GM23338 (cell line): ENCODE measurements at regions not wholly inside any gene's neighbourhood (a gene's known extent, or its start where the extent isn't known, plus 50 kb on each side); places are given as distances from the start of the nearest gene placed in this dataset.

Source experiments
- ATAC-seq: fragments of 200-7000 bp; cut with Tn5 transposase; 3 replicates; pipeline ENCODE4 v1.9.1; 2020
- DNase-seq: peaks from one replicate; pipeline ENCODE4 v3.0.0-alpha.2; 2015; ENCODE audit warnings: low spot score
- H2AFZ ChIP-seq: fragments of 200-600 bp; sonication (generic); 2 replicates; pipeline ENCODE4 v1.8.0; 2016; ENCODE audit warnings: antibody characterized with exemption, mild to moderate bottlenecking, moderate library complexity
- H3F3A ChIP-seq: fragments of 200-600 bp; sonication (generic); replicated peaks from 2 replicates; pipeline ENCODE4 v1.8.0; 2017; ENCODE audit warnings: antibody characterized with exemption, mixed run types, low read depth
- H3K27ac ChIP-seq: fragments of 200-600 bp; sonication (generic); 2 replicates; pipeline ENCODE4 v1.6.1; 2016; ENCODE audit warnings: low read depth
- H3K27me3 ChIP-seq: fragments of 200-600 bp; sonication (generic); 2 replicates; pipeline ENCODE4 v1.8.0; 2016; ENCODE audit warnings: mild to moderate bottlenecking, mixed run types, moderate library complexity; ENCODE audit not compliant: insufficient read depth
- H3K36me3 ChIP-seq: fragments of 200-600 bp; sonication (generic); 2 replicates; pipeline ENCODE4 v1.8.0; 2016; ENCODE audit warnings: mild to moderate bottlenecking; ENCODE audit not compliant: insufficient read depth
- H3K4me1 ChIP-seq: fragments of 200-600 bp; sonication (generic); 2 replicates; pipeline ENCODE4 v1.8.0; 2016; ENCODE audit warnings: mild to moderate bottlenecking, moderate library complexity; ENCODE audit not compliant: insufficient read depth
- H3K4me2 ChIP-seq: fragments of 200-600 bp; sonication (generic); 2 replicates; pipeline ENCODE4 v1.7.1; 2017; ENCODE audit warnings: mixed run types
- H3K4me3 ChIP-seq: fragments of 200-600 bp; sonication (generic); 2 replicates; pipeline ENCODE4 v1.6.1; 2016; ENCODE audit warnings: mixed run types
- H3K79me2 ChIP-seq: fragments of 200-600 bp; sonication (generic); replicated peaks from 2 replicates; pipeline ENCODE4 v1.8.0; 2017; ENCODE audit warnings: mild to moderate bottlenecking; ENCODE audit not compliant: insufficient read depth
- H3K9me2 ChIP-seq: fragments of 200-600 bp; sonication (generic); 2 replicates; pipeline ENCODE4 v1.8.0; 2017; ENCODE audit not compliant: insufficient read depth
- H4K20me1 ChIP-seq: fragments of 200-600 bp; sonication (generic); replicated peaks from 2 replicates; pipeline ENCODE4 v1.8.0; 2017; ENCODE audit warnings: mild to moderate bottlenecking; ENCODE audit not compliant: insufficient read depth
- H3K27ac Mint-ChIP-seq: 2 replicates; pipeline ENCODE4 v1.8.0; 2020; ENCODE audit warnings: inconsistent platforms, mild to moderate bottlenecking, moderate library complexity, mixed read lengths
- H3K27me3 Mint-ChIP-seq: 3 replicates; pipeline ENCODE4 v1.8.0; 2022; ENCODE audit warnings: low read depth, mild to moderate bottlenecking, moderate library complexity, mixed read lengths, inconsistent platforms; ENCODE audit not compliant: insufficient read depth, poor library complexity
- H3K36me3 Mint-ChIP-seq: 3 replicates; pipeline ENCODE4 v1.8.0; 2021; ENCODE audit warnings: low read depth, mild to moderate bottlenecking, inconsistent platforms, moderate library complexity, mixed read lengths
- H3K4me1 Mint-ChIP-seq: 3 replicates; pipeline ENCODE4 v1.8.0; 2020; ENCODE audit warnings: mild to moderate bottlenecking, inconsistent platforms, mixed read lengths
- H3K4me3 Mint-ChIP-seq: 3 replicates; pipeline ENCODE4 v1.8.0; 2021; ENCODE audit warnings: moderate library complexity, mild to moderate bottlenecking, inconsistent platforms, mixed read lengths
- H3K9me3 Mint-ChIP-seq: 3 replicates; pipeline ENCODE4 v1.8.0; 2020; ENCODE audit warnings: moderate library complexity, mild to moderate bottlenecking, inconsistent platforms, mixed read lengths
- CREB1 ChIP-seq: fragments of 250-450 bp; sonication (Bioruptor Pico); IDR thresholded peaks from 2 replicates; pipeline ENCODE4 v1.5.0; 2020; ENCODE audit warnings: low read depth, mild to moderate bottlenecking, moderate library complexity
- CTCF ChIP-seq, 2 experiments: fragments of 200-600 bp in 1 of 2; sonication (generic) in 1 of 2; conservative IDR thresholded peaks; 2 replicates each; pipeline versions ENCODE4 v1.5.1 to v1.6.1; 2016 to 2017; ENCODE audit warnings: antibody characterized with exemption in 2 of 2, low read depth in 2 of 2, mild to moderate bottlenecking in 2 of 2, moderate library complexity in 1 of 2
- EZH2 ChIP-seq: fragments of 200-600 bp; sonication (generic); IDR thresholded peaks from one replicate; pipeline ENCODE4 v1.8.0; 2017; ENCODE audit warnings: antibody characterized with exemption, mild to moderate bottlenecking, low read depth; ENCODE audit not compliant: unreplicated experiment
- EZH2phosphoT487 ChIP-seq: fragments of 200-600 bp; sonication (generic); IDR thresholded peaks from one replicate; pipeline ENCODE4 v1.8.1; 2018; ENCODE audit warnings: antibody characterized with exemption; ENCODE audit not compliant: unreplicated experiment
- JUNB ChIP-seq: IDR thresholded peaks from one replicate; pipeline ENCODE4 v1.6.1; 2016; ENCODE audit warnings: antibody characterized with exemption; ENCODE audit not compliant: unreplicated experiment
- NANOG ChIP-seq: IDR thresholded peaks from 2 replicates; pipeline ENCODE4 v1.6.1; 2016; ENCODE audit warnings: antibody characterized with exemption, borderline replicate concordance
- POLR2AphosphoS5 ChIP-seq: IDR thresholded peaks from 2 replicates; pipeline ENCODE4 v1.6.1; 2016; ENCODE audit warnings: antibody characterized with exemption, low read depth
- STAT1 ChIP-seq: IDR thresholded peaks from one replicate; pipeline ENCODE4 v1.6.1; 2016; ENCODE audit warnings: antibody characterized with exemption; ENCODE audit not compliant: unreplicated experiment
- ZNF114 ChIP-seq: fragments of 250-450 bp; sonication (Bioruptor Pico); IDR thresholded peaks from 2 replicates; pipeline ENCODE4 v1.5.0; 2020; ENCODE audit warnings: mild to moderate bottlenecking, moderate library complexity
- ZNF331 ChIP-seq: fragments of 250-450 bp; sonication (Bioruptor Pico); IDR thresholded peaks from 2 replicates; pipeline ENCODE4 v1.5.0; 2020; ENCODE audit warnings: low read depth, mild to moderate bottlenecking, moderate library complexity
- ZNF462 ChIP-seq: fragments of 250-450 bp; sonication (Bioruptor Pico); IDR thresholded peaks from 2 replicates; pipeline ENCODE4 v1.5.0; 2020; ENCODE audit warnings: mild to moderate bottlenecking, moderate library complexity

- no peak overlapping the region for H3K4me3 ChIP-seq
- H3K27me3 ChIP-seq = no peaks in the 10 kb centered on the region
- no peak overlapping the region for H3K27ac ChIP-seq
- no peaks in the 10 kb centered on the region for H3F3A ChIP-seq
- no peak overlapping the region for H3K4me2 ChIP-seq
- Mint-ChIP-seq H3K9me3 (no peaks in the 10 kb centered on the region), H3K4me3 (no peak overlapping the region), H3K4me1 (peaks cover 3% of the 10 kb centered on the region; the same call in 1 of the 3 replicates), H3K27me3 (peaks cover 1% of the 10 kb centered on the region), H3K36me3 (no peaks in the 10 kb centered on the region), H3K27ac (no peak overlapping the region)
- H3K36me3 ChIP-seq = no peaks in the 10 kb centered on the region
- H3K9me2 ChIP-seq = no peaks in the 10 kb centered on the region
- TF ChIP-seq EZH2phosphoT487 (no peak), CTCF (conservative IDR thresholded peaks at IDR 0.05; ENCODE audit: low read depth in 2 of 2) (no peak), JUNB (no peak), POLR2AphosphoS5 (no peak), ZNF114 (no peak), ZNF462 (no peak), STAT1 (no peak), NANOG (no peak), CREB1 (no peak), ZNF331 (CRISPR knock-in tag) (no peak), EZH2 (no peak)
- H4K20me1 ChIP-seq = no peaks in the 10 kb centered on the region
- no peak for ATAC-seq
- no peaks in the 10 kb centered on the region for H3K4me1 ChIP-seq
- H2AFZ ChIP-seq = no peak overlapping the region
- DNase-seq = no peak
- H3K79me2 ChIP-seq = no peaks in the 10 kb centered on the region
These were observed 359.1 kb upstream of the TBX3 start for GRCh38 chr12:115043079-115043478.
